IPS-18a (cell line): ENCODE measurements at regions not wholly inside any gene's neighbourhood (a gene's known extent, or its start where the extent isn't known, plus 50 kb on each side); places are given as distances from the start of the nearest gene placed in this dataset.

Source experiments
- H3K27ac ChIP-seq: one replicate; pipeline ENCODE4 v1.5.1; 2013; ENCODE audit warnings: low read length
- H3K27me3 ChIP-seq: one replicate; pipeline ENCODE4 v1.6.1; 2013; ENCODE audit warnings: mild to moderate bottlenecking, low read length; ENCODE audit not compliant: control insufficient read depth, insufficient read depth
- H3K36me3 ChIP-seq: one replicate; pipeline ENCODE4 v1.6.1; 2013; ENCODE audit warnings: low read depth, low read length; ENCODE audit not compliant: control insufficient read depth
- H3K4me1 ChIP-seq: one replicate; pipeline ENCODE4 v1.6.1; 2013; ENCODE audit warnings: low read depth, low read length; ENCODE audit not compliant: control insufficient read depth
- H3K4me3 ChIP-seq: one replicate; pipeline ENCODE4 v1.5.1; 2013; ENCODE audit warnings: low read length
- H3K9ac ChIP-seq: one replicate; pipeline ENCODE4 v1.6.1; 2013; ENCODE audit warnings: mild to moderate bottlenecking, low read length, moderate library complexity
- H3K9me3 ChIP-seq: one replicate; pipeline ENCODE4 v1.6.1; 2013; ENCODE audit warnings: low read depth, low read length; ENCODE audit not compliant: control insufficient read depth

GRCh38 chr3:42024591-42025351 lies 62.9 kb upstream of the ULK4 start:
- peak overlapping the region; percentile 77 for H3K9ac ChIP-seq
- H3K36me3 ChIP-seq, result no peaks in the 10 kb centered on the region
- H3K27me3 ChIP-seq, result no peaks in the 10 kb centered on the region
- peak overlapping the region; percentile 85 for H3K27ac ChIP-seq
- peaks cover 36% of the 10 kb centered on the region for H3K4me1 ChIP-seq
- H3K9me3 ChIP-seq, result no peaks in the 10 kb centered on the region
- peak overlapping the region; percentile 55 for H3K4me3 ChIP-seq

GRCh38 chr3:42023380-42023779 lies 61.5 kb upstream of the ULK4 start:
- H3K27ac ChIP-seq, result no peak overlapping the region
- H3K4me1 ChIP-seq, result peaks cover 36% of the 10 kb centered on the region
- H3K9ac ChIP-seq, result no peak overlapping the region

GRCh38 chr3:42022355-42022754 lies 60.5 kb upstream of the ULK4 start:
- Histone ChIP-seq H3K9ac (no peak overlapping the region), H3K27me3 (no peaks in the 10 kb centered on the region), H3K9me3 (no peaks in the 10 kb centered on the region), H3K4me3 (no peak overlapping the region), H3K27ac (no peak overlapping the region), H3K4me1 (peaks cover 36% of the 10 kb centered on the region), H3K36me3 (no peaks in the 10 kb centered on the region)

More at GRCh38 chr3:42023380-42023779, 61.5 kb upstream of the ULK4 start:
- no peaks in the 10 kb centered on the region for H3K27me3 ChIP-seq
- no peaks in the 10 kb centered on the region for H3K36me3 ChIP-seq
- H3K9me3 ChIP-seq, result no peaks in the 10 kb centered on the region
- no peak overlapping the region for H3K4me3 ChIP-seq

GRCh38 chr3:42020684-42021307 lies 58.9 kb upstream of the ULK4 start:
- Histone ChIP-seq H3K27ac (no peak overlapping the region), H3K4me1 (peaks cover 31% of the 10 kb centered on the region), H3K4me3 (no peak overlapping the region)

GRCh38 chr3:42019953-42020260 lies 58.0 kb upstream of the ULK4 start:
- no peak overlapping the region for H3K9ac ChIP-seq
- peaks cover 27% of the 10 kb centered on the region for H3K4me1 ChIP-seq
- H3K4me3 ChIP-seq, result no peak overlapping the region
- no peaks in the 10 kb centered on the region for H3K36me3 ChIP-seq
- peaks cover 2% of the 10 kb centered on the region for H3K27me3 ChIP-seq
- no peak overlapping the region for H3K27ac ChIP-seq
- no peaks in the 10 kb centered on the region for H3K9me3 ChIP-seq

More at GRCh38 chr3:42020684-42021307, 58.9 kb upstream of the ULK4 start:
- Histone ChIP-seq H3K9ac (no peak overlapping the region), H3K27me3 (no peaks in the 10 kb centered on the region), H3K36me3 (no peaks in the 10 kb centered on the region), H3K9me3 (no peaks in the 10 kb centered on the region)

GRCh38 chr3:42019144-42019952 lies 57.4 kb upstream of the ULK4 start:
- Histone ChIP-seq H3K4me3 (no peak overlapping the region), H3K27me3 (peaks cover 8% of the 10 kb centered on the region), H3K9ac (no peak overlapping the region), H3K27ac (no peak overlapping the region), H3K36me3 (no peaks in the 10 kb centered on the region), H3K9me3 (no peaks in the 10 kb centered on the region), H3K4me1 (peaks cover 25% of the 10 kb centered on the region)

GRCh38 chr3:42014921-42015533 lies 53.1 kb upstream of the ULK4 start:
- no peaks in the 10 kb centered on the region for H3K36me3 ChIP-seq
- no peak overlapping the region for H3K27ac ChIP-seq
- no peaks in the 10 kb centered on the region for H3K9me3 ChIP-seq
- peaks cover 21% of the 10 kb centered on the region for H3K27me3 ChIP-seq
- peak overlapping the region; percentile 44 for H3K9ac ChIP-seq
- peaks cover 13% of the 10 kb centered on the region for H3K4me1 ChIP-seq
- peak overlapping the region; percentile 70 for H3K4me3 ChIP-seq

- Histone ChIP-seq H3K4me3 (peak overlapping the region; percentile 70), H3K36me3 (no peaks in the 10 kb centered on the region), H3K9ac (peak overlapping the region; percentile 44), H3K4me1 (peaks cover 13% of the 10 kb centered on the region), H3K9me3 (no peaks in the 10 kb centered on the region), H3K27me3 (peaks cover 21% of the 10 kb centered on the region), H3K27ac (no peak overlapping the region)
Measured at GRCh38 chr3:42014458-42014920, 52.6 kb upstream of the ULK4 start.

- Histone ChIP-seq H3K36me3 (no peaks in the 10 kb centered on the region), H3K27me3 (peaks cover 21% of the 10 kb centered on the region), H3K9me3 (no peaks in the 10 kb centered on the region), H3K4me1 (peaks cover 13% of the 10 kb centered on the region), H3K27ac (no peak overlapping the region), H3K9ac (peak overlapping the region; percentile 44), H3K4me3 (peak overlapping the region; percentile 70)
Measured at GRCh38 chr3:42013691-42014457, 52.0 kb upstream of the ULK4 start.

GRCh38 chr3:42012935-42013690 lies 51.2 kb upstream of the ULK4 start:
- peak overlapping the region; percentile 84 for H3K4me3 ChIP-seq
- peaks cover 13% of the 10 kb centered on the region for H3K4me1 ChIP-seq
- H3K9ac ChIP-seq, result peak overlapping the region; percentile 12
- no peaks in the 10 kb centered on the region for H3K36me3 ChIP-seq
- peaks cover 21% of the 10 kb centered on the region for H3K27me3 ChIP-seq
- H3K27ac ChIP-seq, result no peak overlapping the region
- H3K9me3 ChIP-seq, result no peaks in the 10 kb centered on the region
